Ureter (tissue), 1 donor: ENCODE measurements at regions not wholly inside any gene's neighbourhood (a gene's known extent, or its start where the extent isn't known, plus 50 kb on each side); places are given as distances from the start of the nearest gene placed in this dataset.
"Not testable (repeated sequence)": the region's sequence is repeated elsewhere in the genome, so short reads cannot be mapped to it uniquely, and the experiment has no call there.

Experiments
- DNase-seq: peaks from one replicate; pipeline ENCODE4 v3.0.0-alpha.2; 2020; ENCODE audit warnings: low spot score
- donor health status: DM: yes; HTN: yes; CAD: no.

DNA sequence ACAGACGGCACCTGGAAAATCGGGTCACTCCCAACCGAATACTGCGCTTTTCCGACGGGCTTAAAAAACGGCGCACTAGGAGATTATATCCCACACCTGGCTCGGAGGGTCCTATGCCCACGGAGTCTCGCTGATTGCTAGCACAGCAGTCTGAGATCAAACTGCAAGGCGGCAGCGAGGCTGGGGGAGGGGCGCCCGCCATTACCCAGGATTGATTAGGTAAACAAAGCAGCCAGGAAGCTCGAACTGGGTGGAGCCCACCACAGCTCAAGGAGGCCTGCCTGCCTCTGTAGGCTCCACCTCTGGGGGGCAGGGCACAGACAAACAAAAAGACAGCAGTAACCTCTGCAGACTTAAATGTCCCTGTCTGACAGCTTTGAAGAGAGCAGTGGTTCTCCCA is 64.5 kb downstream of the SLC30A10 start:
- not testable (repeated sequence) for DNase-seq

DNA sequence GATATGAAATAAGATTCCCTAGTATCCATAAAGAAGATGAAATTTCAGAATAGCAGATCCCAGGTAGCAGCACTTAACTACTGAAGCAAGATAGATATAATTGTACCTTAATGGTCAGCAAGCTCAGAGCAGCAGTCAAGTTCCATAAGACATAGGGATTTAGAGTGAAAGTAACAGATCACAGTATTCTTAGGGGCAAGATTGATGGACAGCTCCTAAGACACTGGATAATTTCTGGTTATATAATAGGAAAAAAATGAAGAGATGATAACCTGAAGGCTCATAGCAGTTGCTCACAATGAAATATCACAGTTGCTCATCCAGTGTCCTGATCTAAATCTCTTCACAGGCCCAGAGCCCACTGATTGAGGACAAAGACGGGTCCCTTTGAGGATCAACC is 66.0 kb downstream of the SLC30A10 start:
- DNase-seq, result no peak

DNA sequence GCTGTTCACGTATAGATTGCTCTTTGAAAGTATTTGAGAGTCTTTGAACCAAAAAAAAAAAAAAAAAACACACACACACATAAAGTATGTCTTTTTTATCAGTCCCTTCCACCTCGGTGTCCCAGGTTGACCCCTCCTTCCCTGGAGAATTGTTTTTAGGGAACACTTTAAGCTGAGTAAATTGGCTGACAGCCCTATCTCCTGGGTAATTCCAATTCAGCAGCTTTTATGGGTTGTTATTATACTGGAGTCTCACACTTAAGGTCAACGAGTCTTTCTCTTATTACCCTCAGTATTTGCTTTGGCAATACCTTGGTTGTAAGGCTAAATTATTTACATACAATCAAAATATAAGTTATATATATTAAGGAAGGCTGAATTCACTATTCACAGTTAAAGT is 69.4 kb downstream of the SLC30A10 start:
- DNase-seq, result no peak

DNA sequence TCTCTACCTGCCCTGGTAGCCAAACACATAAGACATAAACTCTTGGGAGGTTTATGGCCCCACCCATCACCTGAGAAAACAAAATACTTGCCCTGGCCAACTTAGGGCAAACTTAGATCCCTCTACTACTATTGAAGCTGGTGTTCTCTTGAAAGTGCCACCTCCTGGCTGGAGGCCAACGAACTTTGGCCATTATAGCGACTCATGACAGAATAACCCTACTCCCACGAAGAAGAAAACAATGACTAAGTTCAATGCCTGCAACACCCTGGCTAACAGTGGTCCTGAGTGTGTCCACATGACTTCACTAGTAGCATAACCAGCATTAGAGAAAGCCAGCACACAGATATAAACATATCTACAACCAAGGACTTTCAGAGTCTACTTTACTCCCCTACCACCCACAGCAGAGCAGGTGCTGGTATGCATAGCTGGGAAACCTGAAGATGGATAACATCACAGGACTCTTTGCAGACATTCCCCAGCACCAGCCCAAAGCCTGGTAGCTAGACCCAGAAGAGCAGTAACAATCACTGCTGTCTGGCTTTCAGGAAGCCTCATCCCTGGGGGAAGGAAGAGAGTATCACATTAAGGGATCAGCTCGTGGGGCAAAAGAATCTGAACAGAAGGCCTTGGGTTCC is 81.0 kb downstream of the SLC30A10 start:
- DNase-seq, result no peak

DNA sequence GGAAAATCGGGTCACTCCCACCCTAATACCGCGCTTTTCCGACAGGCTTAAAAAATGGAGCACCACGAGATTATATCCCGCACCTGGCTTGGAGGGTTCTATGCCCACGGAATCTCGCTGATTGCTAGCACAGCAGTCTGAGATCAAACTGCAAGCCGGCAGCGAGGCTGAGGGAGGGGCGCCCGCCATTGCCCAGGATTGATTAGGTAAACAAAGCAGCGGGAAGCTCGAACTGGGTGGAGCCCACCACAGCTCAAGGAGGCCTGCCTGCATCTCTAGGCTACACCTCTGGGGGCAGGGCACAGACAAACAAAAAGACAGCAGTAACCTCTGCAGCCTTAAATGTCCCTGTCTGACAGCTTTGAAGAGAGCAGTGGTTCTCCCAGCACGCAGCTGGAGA is 88.8 kb downstream of the SLC30A10 start:
- DNase-seq, result not testable (repeated sequence)

DNA sequence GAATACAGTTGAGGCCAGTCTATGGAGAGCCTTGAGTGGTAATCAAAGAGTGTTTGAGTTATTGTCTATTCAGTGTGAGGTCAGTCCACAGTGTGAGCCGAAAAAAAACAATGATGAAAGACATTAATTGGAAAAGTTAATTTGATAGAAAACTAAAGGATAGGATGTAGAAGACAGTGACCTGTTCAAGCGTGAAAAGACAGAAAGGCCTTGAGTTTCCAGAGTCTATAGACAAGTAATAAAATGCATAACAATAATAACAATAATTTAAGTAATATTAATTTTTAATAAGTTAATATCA is 90.4 kb downstream of the SLC30A10 start:
- DNase-seq, result no peak

DNA sequence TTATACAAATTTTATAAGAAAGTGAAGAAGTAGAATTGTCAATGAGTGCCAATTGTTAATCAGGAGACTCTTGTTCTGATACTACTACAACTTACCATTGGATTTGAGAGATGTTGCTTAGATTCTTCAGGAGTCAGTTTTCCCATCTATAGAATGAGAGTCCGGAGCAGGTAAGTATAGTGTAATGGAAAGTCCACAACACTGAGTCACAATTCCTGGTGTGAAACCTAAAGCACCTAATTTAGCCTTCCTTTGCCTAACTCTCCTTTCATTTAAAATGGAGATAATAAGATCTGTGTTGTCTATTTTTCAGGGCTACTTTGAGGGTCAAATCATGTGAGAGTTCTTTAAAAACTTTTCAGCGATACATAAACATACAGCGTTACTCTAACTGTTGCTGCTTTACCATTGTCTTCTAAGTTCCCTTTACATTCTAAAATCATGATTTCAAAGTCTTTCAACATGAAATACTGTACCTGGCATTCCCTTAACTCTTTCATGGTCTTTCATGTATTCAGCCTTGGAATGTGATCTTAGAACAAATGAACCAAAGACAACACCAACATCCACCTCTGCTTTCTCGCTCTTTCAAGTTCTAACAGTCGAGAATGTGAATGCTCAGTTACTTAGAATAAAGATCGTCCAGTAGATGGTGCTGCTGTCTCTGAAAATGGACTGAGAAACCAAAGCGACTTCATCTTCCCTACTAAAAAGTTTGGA is 90.9 kb downstream of the SLC30A10 start:
- no peak for DNase-seq

DNA sequence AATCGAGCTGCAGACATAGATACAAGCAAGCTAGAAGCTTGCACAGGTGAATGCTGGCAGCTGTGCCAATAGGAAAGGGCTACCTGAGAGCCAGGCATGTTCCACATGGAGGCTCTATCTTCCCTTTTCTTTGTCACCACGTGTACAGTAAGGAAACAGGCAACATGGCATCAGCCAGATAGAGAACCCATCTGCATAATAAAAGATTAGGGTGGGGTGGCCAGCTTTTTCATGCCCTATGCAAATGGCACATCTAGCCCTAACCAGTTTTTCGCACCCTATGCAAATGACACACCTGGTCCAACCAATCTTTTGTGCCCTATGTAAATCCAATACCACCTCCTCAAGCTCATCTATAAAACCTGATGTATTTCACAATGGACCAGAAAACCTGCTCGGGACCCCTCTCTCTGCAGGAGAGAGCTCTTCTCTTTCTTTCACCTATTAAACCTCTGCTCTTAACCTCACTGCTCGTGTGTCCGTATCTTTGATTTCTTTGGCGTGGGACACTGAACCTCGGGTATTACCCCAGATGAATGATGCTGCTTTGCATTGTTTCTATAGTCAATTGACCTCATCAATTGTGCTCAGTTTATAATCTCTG is 93.9 kb downstream of the SLC30A10 start:
- DNase-seq, result no peak

DNA sequence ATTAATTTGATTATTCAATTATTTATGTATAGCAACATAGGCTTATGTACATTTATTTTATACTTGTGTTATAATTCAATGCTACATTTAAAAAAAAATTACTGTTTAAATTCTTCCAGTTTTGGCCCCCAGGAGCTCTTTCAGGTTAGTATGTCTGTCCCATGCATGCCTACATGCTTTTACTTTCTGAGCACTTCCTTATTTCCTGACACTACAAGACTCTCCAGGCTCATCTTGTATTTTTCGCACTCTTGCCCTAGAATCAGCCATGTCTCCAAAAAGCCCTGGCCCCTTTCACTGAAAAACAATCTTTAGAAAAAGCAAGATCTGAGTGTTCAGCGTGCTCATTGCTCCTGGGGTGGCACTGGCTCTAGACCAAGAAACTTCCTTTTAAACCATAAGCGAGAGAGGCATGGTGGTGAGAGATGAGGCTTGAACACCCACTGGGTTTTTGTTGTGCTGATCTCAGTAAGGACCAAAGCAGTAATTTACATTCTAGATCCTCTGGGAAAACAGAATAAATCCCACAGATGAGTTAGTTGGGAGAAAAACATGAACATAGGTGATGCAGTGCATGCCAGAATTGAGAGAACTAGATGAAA is 95.0 kb downstream of the SLC30A10 start:
- no peak for DNase-seq

DNA sequence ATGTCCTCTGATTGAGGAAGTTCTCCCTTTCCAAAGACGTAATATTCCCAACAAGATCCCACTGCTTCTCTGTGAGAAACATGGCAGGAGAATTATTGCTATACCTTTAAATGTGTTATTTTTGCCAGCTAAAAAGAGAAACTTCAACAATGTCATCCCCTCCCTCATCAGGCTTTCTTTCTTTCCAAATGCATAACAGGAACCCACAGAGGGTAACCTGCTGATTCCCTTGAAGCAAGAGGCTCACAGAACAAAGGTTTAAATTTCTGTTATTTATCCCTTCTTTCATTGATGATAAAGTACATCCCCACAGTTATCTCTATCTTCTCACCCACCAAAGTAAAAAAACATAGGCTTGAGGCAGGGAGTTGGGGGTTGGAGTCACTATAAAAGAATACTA is 102.1 kb downstream of the SLC30A10 start:
- no peak for DNase-seq

DNA sequence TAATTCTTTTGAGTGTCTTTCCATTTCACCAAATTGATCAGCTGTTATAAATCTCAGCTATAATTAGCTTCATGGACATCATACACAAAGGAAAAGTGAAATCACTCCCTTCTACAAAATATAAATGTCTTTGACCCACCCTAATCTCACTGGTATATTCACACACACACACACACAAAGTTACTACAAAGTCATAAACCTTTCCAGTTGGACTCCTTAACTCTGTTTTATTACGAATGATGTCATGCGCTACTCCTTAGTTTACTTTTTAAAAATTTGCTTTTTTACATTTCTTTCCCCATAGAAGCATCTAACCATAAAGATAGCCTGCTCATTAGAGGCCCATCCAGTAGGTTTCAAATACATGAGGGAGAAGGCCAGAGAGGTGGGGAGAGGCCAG is 103.0 kb downstream of the SLC30A10 start:
- DNase-seq, result no peak

DNA sequence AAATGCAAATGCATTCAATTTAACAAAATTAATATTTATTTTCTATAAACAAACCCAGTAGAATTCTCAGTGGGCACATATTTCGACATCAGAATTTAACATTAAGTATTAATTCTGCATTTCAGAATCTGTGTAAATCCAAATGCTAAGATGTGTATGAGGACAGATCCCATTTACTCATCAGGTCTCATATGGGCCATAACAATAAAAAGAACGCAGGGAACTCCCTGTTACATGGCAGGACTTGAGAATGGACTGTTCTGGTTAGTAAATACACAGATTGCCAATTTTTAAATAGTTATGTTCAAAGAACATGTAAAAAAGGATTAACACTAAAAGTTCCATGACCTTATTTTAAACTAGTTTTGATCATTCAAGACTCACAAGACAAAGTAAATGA is 104.0 kb downstream of the SLC30A10 start:
- DNase-seq, result no peak

DNA sequence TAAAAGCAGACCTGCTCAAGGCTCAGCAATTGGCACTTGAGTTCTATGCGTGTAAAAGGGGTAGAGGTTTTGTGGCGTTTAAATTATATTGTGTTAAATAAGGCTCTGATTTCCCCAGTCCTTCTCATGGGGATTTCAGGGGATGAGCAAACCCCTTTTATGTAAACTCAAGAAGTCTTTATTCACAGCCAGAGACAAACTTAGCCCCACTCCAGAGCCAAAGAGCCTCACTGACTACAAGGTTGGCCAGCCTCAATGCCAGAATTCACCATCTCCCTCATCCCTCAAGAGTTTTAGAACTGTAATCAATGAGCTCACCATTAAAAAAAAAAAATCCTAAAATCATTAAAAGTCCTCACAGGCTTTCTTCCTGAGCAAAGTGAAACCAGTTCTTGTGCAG is 107.8 kb downstream of the SLC30A10 start:
- DNase-seq, result no peak

DNA sequence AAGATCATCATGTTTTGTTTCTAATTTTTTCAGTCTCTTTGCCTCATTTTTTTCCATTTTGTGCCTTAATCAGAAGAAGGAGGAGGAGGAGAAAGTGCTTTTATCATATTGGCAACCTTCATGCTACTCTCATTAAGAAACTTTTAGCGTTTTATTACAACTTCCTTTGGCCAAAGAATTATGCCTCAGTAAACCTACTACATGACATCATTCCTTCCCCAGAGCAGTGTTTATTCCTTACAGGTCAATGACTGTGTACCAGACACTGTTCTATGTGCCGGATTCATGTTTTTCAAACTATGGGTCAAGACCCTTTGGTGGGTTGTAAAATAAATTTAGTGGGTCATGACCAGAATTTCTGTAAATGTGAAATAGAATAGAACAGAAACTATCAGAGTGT is 110.4 kb downstream of the SLC30A10 start:
- DNase-seq, result no peak

DNA sequence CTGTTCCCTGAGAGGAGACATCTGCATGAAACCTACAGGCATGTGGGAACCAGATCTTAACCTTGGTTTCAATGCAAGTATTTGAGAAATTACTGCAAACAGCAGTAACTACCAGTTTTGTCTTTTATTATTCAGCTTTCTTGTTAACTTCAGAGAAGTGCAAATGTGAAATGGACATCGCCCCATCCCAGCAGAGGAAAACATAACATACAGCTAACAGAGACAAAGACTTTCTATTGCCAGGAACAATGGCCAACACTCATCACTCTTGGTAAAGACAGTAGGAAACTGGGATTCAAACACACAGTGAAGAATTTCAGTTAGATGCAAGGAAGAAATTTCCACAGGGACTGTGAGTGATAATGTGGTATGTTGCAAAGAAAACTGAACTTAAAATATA is 115.1 kb downstream of the SLC30A10 start:
- DNase-seq, result no peak

DNA sequence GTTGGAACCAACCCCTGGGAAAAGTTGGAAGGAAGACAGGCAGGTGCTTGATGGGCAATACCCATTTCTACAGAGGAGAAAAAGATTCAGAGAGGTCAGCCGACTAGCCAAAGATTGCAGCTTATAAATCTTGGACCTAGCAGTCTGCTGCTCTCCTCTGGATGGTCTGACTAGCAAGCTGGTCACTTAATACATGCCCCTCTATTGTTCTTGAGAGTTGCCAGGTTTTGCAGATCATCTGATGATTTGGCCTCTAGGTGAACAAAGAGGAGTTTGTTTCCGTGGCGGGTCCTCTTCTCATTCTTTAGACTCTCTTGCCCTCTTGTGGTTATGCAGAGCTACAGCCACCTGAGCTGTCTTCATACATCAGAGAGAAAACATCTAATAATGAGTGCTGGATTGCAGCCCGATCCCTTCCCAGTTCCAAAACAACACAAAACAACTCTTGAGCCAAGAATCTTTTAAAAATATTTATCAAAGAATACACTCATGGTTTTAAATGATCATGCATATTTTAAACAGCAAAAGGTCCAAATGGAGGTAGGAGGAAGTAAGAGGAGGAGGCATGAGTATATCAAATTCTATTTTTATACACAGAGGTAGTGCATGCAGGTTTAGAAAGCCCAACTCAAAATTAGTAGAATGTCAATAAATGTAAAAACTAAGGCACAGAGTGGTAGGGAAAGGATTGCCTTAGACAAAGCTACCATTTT is 115.7 kb downstream of the SLC30A10 start:
- DNase-seq, result peak; percentile 54

DNA sequence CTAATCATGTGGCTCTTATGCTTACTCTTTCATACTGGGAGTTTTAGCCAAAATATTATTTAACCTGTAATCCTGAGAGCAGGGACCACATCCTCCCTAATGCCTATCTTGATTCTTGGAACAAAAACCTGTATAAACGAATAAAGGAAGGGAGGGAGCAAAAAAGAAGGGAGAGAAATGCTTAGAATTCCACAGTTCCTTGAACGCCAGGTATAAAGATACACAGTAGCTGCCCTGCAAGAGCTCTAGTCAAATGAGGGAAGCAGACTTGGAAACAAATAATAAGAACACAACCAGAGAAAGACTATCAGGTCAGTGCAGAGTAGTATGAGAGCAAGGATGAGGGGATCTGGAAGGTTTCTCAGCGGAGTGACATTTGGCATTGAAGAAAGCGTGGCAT is 116.3 kb downstream of the SLC30A10 start:
- DNase-seq, result no peak

DNA sequence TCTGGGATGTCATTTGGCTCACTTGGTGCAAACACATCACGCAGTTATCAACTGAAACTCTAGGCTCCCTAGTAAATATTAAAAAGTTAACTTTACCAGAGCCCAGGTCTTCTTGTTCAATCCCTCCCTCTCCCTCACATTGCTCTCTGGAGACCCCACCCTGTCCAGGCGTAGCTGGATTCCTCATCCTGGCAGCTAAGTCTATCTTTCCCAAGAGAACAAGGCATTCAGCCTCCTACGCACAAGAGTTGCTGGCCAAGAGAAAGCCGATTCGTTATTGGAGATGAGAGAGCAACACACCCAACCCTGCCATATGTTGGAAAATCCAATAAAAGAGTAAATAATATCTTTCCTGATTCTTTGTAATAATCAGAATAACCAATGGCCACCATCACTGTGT is 117.9 kb downstream of the SLC30A10 start:
- no peak for DNase-seq

DNA sequence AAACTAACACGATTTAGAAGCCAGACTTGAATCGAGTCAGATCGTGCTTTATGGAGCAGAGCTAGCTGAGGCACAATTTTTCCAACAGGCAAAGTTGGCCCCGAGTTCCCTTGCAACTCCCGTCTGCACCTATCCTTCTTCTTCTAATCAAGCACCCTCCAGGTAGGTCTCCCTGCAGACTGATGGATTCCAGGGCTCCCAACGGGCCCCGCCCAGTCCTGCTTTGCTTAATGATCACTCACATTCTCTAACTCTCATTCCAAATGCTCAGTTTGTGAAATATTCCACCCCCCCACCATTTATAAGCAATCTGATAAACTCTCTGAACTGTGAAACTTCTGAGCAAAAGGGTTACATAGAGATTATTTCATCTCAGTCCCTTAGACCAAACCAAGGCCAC is 119.6 kb downstream of the SLC30A10 start:
- DNase-seq, result no peak

DNA sequence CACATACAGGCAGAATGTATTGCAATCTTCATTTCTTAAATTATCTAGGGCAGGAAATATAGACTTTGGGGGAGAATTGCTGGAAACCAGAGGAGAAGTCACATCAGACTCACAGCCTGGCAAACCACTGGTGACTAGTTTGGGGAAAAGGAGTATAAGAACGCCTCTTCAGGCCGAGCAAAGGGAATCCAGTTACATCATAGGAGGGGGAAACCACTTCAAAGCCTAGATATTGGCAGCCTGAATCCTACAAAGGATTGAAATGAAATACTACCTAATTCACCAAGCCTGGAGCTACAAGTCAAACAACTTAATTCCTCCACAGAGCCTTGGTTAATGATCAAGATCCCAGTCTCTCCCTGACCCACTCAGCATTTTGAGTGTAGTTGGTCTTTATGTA is 121.7 kb downstream of the SLC30A10 start:
- DNase-seq, result no peak

DNA sequence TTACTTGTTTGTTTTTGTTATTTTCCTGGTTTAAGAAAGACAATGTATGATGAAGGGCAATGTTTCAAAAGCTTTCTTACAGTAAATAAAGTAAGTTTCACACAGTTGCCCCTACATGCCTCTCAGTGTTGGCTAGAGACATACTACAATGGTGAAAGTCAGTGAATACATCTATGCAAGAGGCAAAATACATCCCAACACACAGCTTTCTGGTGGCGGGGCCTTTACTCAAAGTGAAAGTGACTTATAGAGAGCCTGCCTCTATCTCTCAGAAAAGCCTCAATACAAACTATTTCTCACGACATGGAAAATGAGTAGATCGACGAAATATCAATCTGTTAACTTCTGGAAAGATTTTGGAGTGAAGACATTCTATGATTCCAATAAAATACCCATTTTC is 122.3 kb downstream of the SLC30A10 start:
- no peak for DNase-seq

DNA sequence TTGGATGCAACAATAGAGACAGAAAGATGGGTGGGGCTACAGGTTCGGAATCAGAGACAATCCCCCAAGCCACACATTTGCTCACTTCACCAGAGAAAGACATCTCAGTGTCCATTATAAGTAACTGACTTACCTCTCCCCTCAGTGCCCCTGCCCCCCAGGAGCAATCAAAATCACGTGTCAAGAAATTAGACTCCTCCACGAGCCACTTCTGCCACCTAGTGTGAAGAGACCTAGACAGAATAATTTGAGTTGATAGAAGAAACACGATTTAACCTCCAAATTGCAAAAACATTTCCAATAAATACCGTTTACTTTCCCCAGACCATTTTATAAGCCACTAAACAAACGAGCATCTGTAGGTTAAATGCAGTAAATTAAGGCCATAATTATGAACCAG is 123.2 kb downstream of the SLC30A10 start:
- DNase-seq, result no peak
